Stomach (tissue), 8 donors: ENCODE measurements at regions not wholly inside any gene's neighbourhood (a gene's known extent, or its start where the extent isn't known, plus 50 kb on each side); places are given as distances from the start of the nearest gene placed in this dataset.

Experiments used
- DNase-seq, 2 donors: peaks; one replicate each; pipeline versions ENCODE4 v3.0.0 to v3.0.0-alpha.2; 2013 to 2019
- H3K27ac ChIP-seq, 5 donors: fragments of 200-600 bp in 4 of 5; sonication (generic) in 4 of 5; one replicate each; pipeline ENCODE4 v1.5.1; 2013 to 2019; ENCODE audit warnings: mild to moderate bottlenecking in 1 of 5, moderate library complexity in 1 of 5
- H3K27me3 ChIP-seq, 3 donors: fragments of 200-600 bp; sonication (generic); one replicate each; pipeline ENCODE4 v1.5.1; 2017 to 2019; ENCODE audit warnings: mixed run types in 1 of 3
- H3K36me3 ChIP-seq, 4 donors: fragments of 200-600 bp; sonication (generic); 1 replicate in 3 of 4; 2 replicates in 1 of 4; pipeline ENCODE4 v1.5.1; 2016 to 2019
- H3K4me1 ChIP-seq, 4 donors: fragments of 200-600 bp; sonication (generic); one replicate each; pipeline ENCODE4 v1.5.1; 2016 to 2019
- H3K4me3 ChIP-seq, 4 donors: fragments of 200-600 bp; sonication (generic) in 3 of 4; one replicate each; pipeline ENCODE4 v1.5.1; 2016 to 2019; ENCODE audit warnings: mild to moderate bottlenecking in 1 of 4
- H3K9me3 ChIP-seq, 4 donors: fragments of 200-600 bp; sonication (generic); one replicate each; pipeline ENCODE4 v1.5.1; 2016 to 2019
- CTCF ChIP-seq, 7 experiments: fragments of 450-650 bp in 4 of 7; fragments of 200-600 bp in 3 of 7; sonication (generic) in 3 of 7; IDR thresholded peaks; one replicate each; pipeline ENCODE4 v1.5.1; 2016 to 2019; ENCODE audit warnings: antibody characterized with exemption in 7 of 7, control low read depth in 2 of 7, mild to moderate bottlenecking in 1 of 7
- EP300 ChIP-seq: sonication (generic); formaldehyde crosslinking; IDR thresholded peaks from one replicate; pipeline ENCODE4 v1.6.1; 2017; ENCODE audit warnings: antibody characterized with exemption
- POLR2A ChIP-seq, 4 donors: fragments of 450-650 bp; IDR thresholded peaks; one replicate each; pipeline ENCODE4 v1.6.1; 2016; ENCODE audit warnings: antibody characterized with exemption in 4 of 4, control low read depth in 2 of 4, mild to moderate bottlenecking in 1 of 4, moderate library complexity in 1 of 4
- POLR2AphosphoS5 ChIP-seq, 3 donors: sonication (generic); formaldehyde crosslinking; IDR thresholded peaks; one replicate each; pipeline ENCODE4 v1.6.1; 2016; ENCODE audit warnings: antibody characterized with exemption in 3 of 3
- WGBS, 5 donors: extraction: QIAGEN DNeasy Blood & Tissue Kit in 3 of 5; methylation state at CpG; one replicate each; pipeline versions ENCODE4 v1.1.5 to v1.1.7; 2013 to 2018; 5-methylcytosine and 5-hydroxymethylcytosine counted together
- intact Hi-C: fragments of 100-400 bp; cut with DNase I; formaldehyde crosslinking; loops from one replicate; pipeline ENCODE4 v1.15.1; 2023; ENCODE audit warnings: low total_unique reads
- donor health status: healthy with polysubstance abuse.
- donor health status: Bipolar disorder and iron deficiency.
- donor health status: healthy.

GRCh38 chr12:89276860-89277259 lies 75.4 kb downstream of the DUSP6 start:
- no peak for DNase-seq
- Histone ChIP-seq H3K4me3 (no peak overlapping the region), H3K4me1 (peaks cover 0 to 15% (median 0%) of the 10 kb centered on the region in 4 donors), H3K36me3 (no peaks in the 10 kb centered on the region), H3K27ac (no peak overlapping the region), H3K27me3 (no peaks in the 10 kb centered on the region), H3K9me3 (no peaks in the 10 kb centered on the region)
- no peak for TF ChIP-seq POLR2A (IDR thresholded peaks at IDR 0.05)
- TF ChIP-seq EP300, result no peak
- TF ChIP-seq CTCF (IDR thresholded peaks at IDR 0.05), result no peak
- TF ChIP-seq POLR2AphosphoS5 (IDR thresholded peaks at IDR 0.05), result no peak
- 49 to 68% (median 65%) methylated on average over 2 of the region's 2 CpGs for WGBS, 5 donors
- intact Hi-C loops, result no loop called here

- Histone ChIP-seq H3K36me3 (no peaks in the 10 kb centered on the region), H3K4me3 (no peak overlapping the region), H3K9me3 (no peaks in the 10 kb centered on the region), H3K27me3 (no peaks in the 10 kb centered on the region), H3K4me1 (no peaks in the 10 kb centered on the region), H3K27ac (no peak overlapping the region)
- TF ChIP-seq CTCF (IDR thresholded peaks at IDR 0.05) (no peak), POLR2AphosphoS5 (IDR thresholded peaks at IDR 0.05) (no peak), POLR2A (IDR thresholded peaks at IDR 0.05) (no peak), EP300 (no peak)
- no peak for DNase-seq
- 58 to 75% (median 62%) methylated on average over 2 of the region's 2 CpGs for WGBS, 5 donors
- intact Hi-C loops, result no loop called here
These were observed 78.8 kb downstream of the DUSP6 start for GRCh38 chr12:89273525-89273924.

GRCh38 chr12:89270548-89270947 lies 81.8 kb downstream of the DUSP6 start:
- Histone ChIP-seq H3K27ac (no peak overlapping the region), H3K27me3 (no peaks in the 10 kb centered on the region), H3K9me3 (no peaks in the 10 kb centered on the region), H3K4me3 (no peak overlapping the region), H3K4me1 (no peaks in the 10 kb centered on the region), H3K36me3 (no peaks in the 10 kb centered on the region)
- intact Hi-C loops, result no loop called here
- DNase-seq, result no peak
- TF ChIP-seq POLR2AphosphoS5 (IDR thresholded peaks at IDR 0.05), result no peak
- TF ChIP-seq CTCF (IDR thresholded peaks at IDR 0.05), result no peak
- TF ChIP-seq POLR2A (IDR thresholded peaks at IDR 0.05), result no peak
- no peak for TF ChIP-seq EP300
- 94 to 98% (median 97%) methylated on average over 4 of the region's 4 CpGs for WGBS, 5 donors

- TF ChIP-seq POLR2A (IDR thresholded peaks at IDR 0.05) (no peak), EP300 (no peak), CTCF (IDR thresholded peaks at IDR 0.05) (no peak), POLR2AphosphoS5 (IDR thresholded peaks at IDR 0.05) (no peak)
- WGBS, 5 donors, result 87 to 97% (median 94%) methylated on average over 3 of the region's 3 CpGs
- Histone ChIP-seq H3K36me3 (no peaks in the 10 kb centered on the region), H3K27me3 (no peaks in the 10 kb centered on the region), H3K4me1 (peaks cover 0 to under 1% (median 0%) of the 10 kb centered on the region in 4 donors), H3K9me3 (no peaks in the 10 kb centered on the region), H3K27ac (no peak overlapping the region), H3K4me3 (no peak overlapping the region)
- no peak for DNase-seq
- intact Hi-C loops, result no loop called here
These were observed 83.1 kb downstream of the DUSP6 start for GRCh38 chr12:89269174-89269573.
